ENCODE measurements at regions not wholly inside any gene's neighbourhood (a gene's known extent, or its start where the extent isn't known, plus 50 kb on each side); places are given as distances from the start of the nearest gene placed in this dataset.

- TF ChIP-seq CTCF (IDR thresholded peaks at IDR 0.05), result no peak
These were observed 567.4 kb downstream of the KCNA4 start for GRCh38 chr11:29449281-29450074.

GRCh38 chr11:29448246-29448877 lies 568.5 kb downstream of the KCNA4 start:
- peak; percentile 64 for TF ChIP-seq CTCF (IDR thresholded peaks at IDR 0.05)

GRCh38 chr11:29447821-29448220 lies 569.0 kb downstream of the KCNA4 start:
- no peak for TF ChIP-seq CTCF (IDR thresholded peaks at IDR 0.05)

GRCh38 chr11:29446132-29446531 lies 570.7 kb downstream of the KCNA4 start:
- TF ChIP-seq CTCF (IDR thresholded peaks at IDR 0.05), result no peak

GRCh38 chr11:29438815-29439214 lies 578.0 kb downstream of the KCNA4 start:
- TF ChIP-seq CTCF (IDR thresholded peaks at IDR 0.05), result no peak

- no peak for TF ChIP-seq CTCF (IDR thresholded peaks at IDR 0.05)
These were observed 581.4 kb downstream of the KCNA4 start for GRCh38 chr11:29435421-29435820.

- peak; percentile 60 for TF ChIP-seq CTCF (IDR thresholded peaks at IDR 0.05)
These were observed 584.0 kb downstream of the KCNA4 start for GRCh38 chr11:29432719-29433325.

Measured in LNCAP (cell line).